SK-N-SH treated with all-trans-retinoic acid at 6 μM for 48 hours (cell line): ENCODE measurements at regions not wholly inside any gene's neighbourhood (a gene's known extent, or its start where the extent isn't known, plus 50 kb on each side); places are given as distances from the start of the nearest gene placed in this dataset.

Experiments
- ATAC-seq: fragments of 200-7000 bp; cut with Tn5 transposase; 3 replicates; pipeline ENCODE4 v1.9.1; 2020; ENCODE audit warnings: mild to moderate bottlenecking, moderate library complexity
- ARNTL ChIP-seq: fragments of 450-650 bp; formaldehyde crosslinking; IDR thresholded peaks from 2 replicates; pipeline ENCODE4 v1.5.0; 2020; ENCODE audit warnings: low read depth, mild to moderate bottlenecking, moderate library complexity, borderline replicate concordance
- BACH2 ChIP-seq: fragments of 250-450 bp; sonication (Bioruptor Pico); IDR thresholded peaks from 2 replicates; pipeline ENCODE4 v1.9.0; 2021; ENCODE audit warnings: mild to moderate bottlenecking, borderline replicate concordance
- ESRRG ChIP-seq: fragments of 250-450 bp; sonication (Bioruptor Pico); IDR thresholded peaks from 2 replicates; pipeline ENCODE4 v1.6.1; 2021; ENCODE audit warnings: mild to moderate bottlenecking
- GLIS3 ChIP-seq: fragments of 250-450 bp; sonication (Bioruptor Pico); IDR thresholded peaks from 2 replicates; pipeline ENCODE4 v1.5.0; 2020; ENCODE audit warnings: mild to moderate bottlenecking, moderate library complexity
- ISL1 ChIP-seq: fragments of 250-450 bp; sonication (Bioruptor Pico); IDR thresholded peaks from 2 replicates; pipeline ENCODE4 v2.1.2; 2022; ENCODE audit warnings: mild to moderate bottlenecking, moderate library complexity
- OSR1 ChIP-seq: fragments of 250-450 bp; sonication (Bioruptor Pico); IDR thresholded peaks from 2 replicates; pipeline ENCODE4 v1.8.0; 2022; ENCODE audit warnings: moderate library complexity, mild to moderate bottlenecking, inconsistent platforms
- PPARA ChIP-seq: fragments of 250-450 bp; sonication (Bioruptor Pico); IDR thresholded peaks from 2 replicates; pipeline ENCODE4 v1.5.0; 2020; ENCODE audit warnings: mild to moderate bottlenecking, borderline replicate concordance
- SNAI2 ChIP-seq: fragments of 250-450 bp; sonication (Bioruptor Pico); IDR thresholded peaks from 2 replicates; pipeline ENCODE4 v1.5.0; 2020; ENCODE audit warnings: mild to moderate bottlenecking, moderate library complexity
- TCF4 ChIP-seq: fragments of 250-450 bp; sonication (Bioruptor Pico); IDR thresholded peaks from 2 replicates; pipeline ENCODE4 v1.8.0; 2021; ENCODE audit warnings: mild to moderate bottlenecking, moderate library complexity, borderline replicate concordance
- TOX ChIP-seq: fragments of 250-450 bp; sonication (Bioruptor Pico); IDR thresholded peaks from 2 replicates; pipeline ENCODE4 v1.8.0; 2021; ENCODE audit warnings: mild to moderate bottlenecking, moderate library complexity, borderline replicate concordance
- ZC3H10 ChIP-seq: fragments of 250-450 bp; sonication (Bioruptor Pico); IDR thresholded peaks from 2 replicates; pipeline ENCODE4 v1.5.1; 2021; ENCODE audit warnings: mild to moderate bottlenecking, moderate library complexity
- ZFP3 ChIP-seq: fragments of 250-450 bp; sonication (Bioruptor Pico); IDR thresholded peaks from 2 replicates; pipeline ENCODE4 v1.5.0; 2020; ENCODE audit warnings: mild to moderate bottlenecking, moderate library complexity
- ZFP30 ChIP-seq: fragments of 450-650 bp; formaldehyde crosslinking; IDR thresholded peaks from 2 replicates; pipeline ENCODE4 v1.5.0; 2022; ENCODE audit warnings: mild to moderate bottlenecking, moderate library complexity
- ZNF565 ChIP-seq: fragments of 450-650 bp; formaldehyde crosslinking; conservative IDR thresholded peaks from 2 replicates; pipeline ENCODE4 v1.5.0; 2020; ENCODE audit warnings: low read depth, mild to moderate bottlenecking, moderate library complexity
- ZNF70 ChIP-seq: fragments of 450-650 bp; formaldehyde crosslinking; IDR thresholded peaks from 2 replicates; pipeline ENCODE4 v1.5.0; 2020; ENCODE audit warnings: mild to moderate bottlenecking, moderate library complexity
- ZNF8 ChIP-seq: fragments of 450-650 bp; formaldehyde crosslinking; IDR thresholded peaks from 2 replicates; pipeline ENCODE4 v1.5.0; 2020; ENCODE audit warnings: mild to moderate bottlenecking, moderate library complexity
- TF ChIP-seq, protein P1 (sequence below): fragments of 250-450 bp; sonication (Bioruptor Pico); IDR thresholded peaks from 2 replicates; pipeline ENCODE4 v1.5.1; 2020; ENCODE audit warnings: low read depth, mild to moderate bottlenecking, moderate library complexity
- TF ChIP-seq, protein P2 (sequence below): fragments of 250-450 bp; sonication (Bioruptor Pico); IDR thresholded peaks from 2 replicates; pipeline ENCODE4 v1.5.1; 2021; ENCODE audit warnings: mild to moderate bottlenecking, moderate library complexity
- TF ChIP-seq, protein P3 (sequence below): fragments of 250-450 bp; sonication (Bioruptor Pico); IDR thresholded peaks from 2 replicates; pipeline ENCODE4 v1.8.0; 2020; ENCODE audit warnings: mild to moderate bottlenecking, moderate library complexity, borderline replicate concordance
- TF ChIP-seq, protein P4 (sequence below): fragments of 250-450 bp; sonication (Bioruptor Pico); IDR thresholded peaks from 2 replicates; pipeline ENCODE4 v1.8.0; 2021; ENCODE audit warnings: low read depth, mild to moderate bottlenecking, moderate library complexity, borderline replicate concordance
- TF ChIP-seq, protein P5 (sequence below): fragments of 250-450 bp; sonication (Bioruptor Pico); IDR thresholded peaks from 2 replicates; pipeline ENCODE4 v1.5.0; 2020; ENCODE audit warnings: mild to moderate bottlenecking, moderate library complexity

DNA sequence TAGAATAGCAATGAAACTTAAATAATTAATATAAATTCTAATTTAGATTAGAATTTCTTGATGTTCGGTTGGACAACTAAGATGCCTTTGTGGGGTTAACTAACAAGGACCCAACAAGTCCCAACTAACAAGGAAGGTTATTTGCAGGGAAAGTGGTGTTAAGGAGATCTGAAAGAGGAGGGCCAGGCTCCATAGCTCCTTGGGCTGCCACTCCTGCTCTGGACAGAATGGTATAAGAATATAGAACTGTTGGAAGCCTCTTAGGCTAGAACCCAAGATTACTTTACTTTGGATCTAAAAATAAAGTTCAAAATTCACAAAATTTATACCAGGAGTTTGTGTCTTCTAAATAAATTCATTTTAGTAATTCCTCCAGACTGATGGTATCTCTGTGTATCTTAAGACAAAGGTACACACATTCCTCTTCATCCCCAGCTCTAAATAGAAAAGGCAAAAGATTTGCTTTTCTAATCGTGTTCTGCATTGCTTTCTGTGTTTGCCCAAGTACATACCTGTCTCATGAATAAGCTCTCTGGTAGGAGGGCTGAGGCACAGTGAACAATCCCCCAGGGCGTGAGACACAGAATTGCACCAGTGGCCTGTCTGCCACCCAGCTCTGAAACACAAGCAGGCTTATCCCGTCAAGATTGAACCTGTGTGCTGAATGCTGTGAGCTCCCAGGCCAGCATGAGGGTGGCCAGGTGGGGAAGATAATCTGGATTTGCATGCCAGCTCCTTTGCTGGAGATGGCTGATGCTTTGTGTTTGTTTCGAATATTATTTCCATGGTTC, 176.0 kb downstream of the ACKR3 start:
- ATAC-seq, result no peak; the same call in 2 of the 3 replicates
- TF ChIP-seq PPARA (CRISPR knock-in tag), result no peak
- TF ChIP-seq TCF4 (CRISPR knock-in tag), result no peak
- TF ChIP-seq, protein P1, sequence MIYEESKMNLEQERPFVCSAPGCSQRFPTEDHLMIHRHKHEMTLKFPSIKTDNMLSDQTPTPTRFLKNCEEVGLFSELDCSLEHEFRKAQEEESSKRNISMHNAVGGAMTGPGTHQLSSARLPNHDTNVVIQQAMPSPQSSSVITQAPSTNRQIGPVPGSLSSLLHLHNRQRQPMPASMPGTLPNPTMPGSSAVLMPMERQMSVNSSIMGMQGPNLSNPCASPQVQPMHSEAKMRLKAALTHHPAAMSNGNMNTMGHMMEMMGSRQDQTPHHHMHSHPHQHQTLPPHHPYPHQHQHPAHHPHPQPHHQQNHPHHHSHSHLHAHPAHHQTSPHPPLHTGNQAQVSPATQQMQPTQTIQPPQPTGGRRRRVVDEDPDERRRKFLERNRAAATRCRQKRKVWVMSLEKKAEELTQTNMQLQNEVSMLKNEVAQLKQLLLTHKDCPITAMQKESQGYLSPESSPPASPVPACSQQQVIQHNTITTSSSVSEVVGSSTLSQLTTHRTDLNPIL (CRISPR knock-in tag), result no peak
- TF ChIP-seq, protein P2, sequence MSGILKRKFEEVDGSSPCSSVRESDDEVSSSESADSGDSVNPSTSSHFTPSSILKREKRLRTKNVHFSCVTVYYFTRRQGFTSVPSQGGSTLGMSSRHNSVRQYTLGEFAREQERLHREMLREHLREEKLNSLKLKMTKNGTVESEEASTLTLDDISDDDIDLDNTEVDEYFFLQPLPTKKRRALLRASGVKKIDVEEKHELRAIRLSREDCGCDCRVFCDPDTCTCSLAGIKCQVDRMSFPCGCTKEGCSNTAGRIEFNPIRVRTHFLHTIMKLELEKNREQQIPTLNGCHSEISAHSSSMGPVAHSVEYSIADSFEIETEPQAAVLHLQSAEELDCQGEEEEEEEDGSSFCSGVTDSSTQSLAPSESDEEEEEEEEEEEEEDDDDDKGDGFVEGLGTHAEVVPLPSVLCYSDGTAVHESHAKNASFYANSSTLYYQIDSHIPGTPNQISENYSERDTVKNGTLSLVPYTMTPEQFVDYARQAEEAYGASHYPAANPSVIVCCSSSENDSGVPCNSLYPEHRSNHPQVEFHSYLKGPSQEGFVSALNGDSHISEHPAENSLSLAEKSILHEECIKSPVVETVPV (CRISPR knock-in tag), result no peak
- no peak for TF ChIP-seq ZFP3
- no peak for TF ChIP-seq ZC3H10 (CRISPR knock-in tag)
- TF ChIP-seq, protein P3, sequence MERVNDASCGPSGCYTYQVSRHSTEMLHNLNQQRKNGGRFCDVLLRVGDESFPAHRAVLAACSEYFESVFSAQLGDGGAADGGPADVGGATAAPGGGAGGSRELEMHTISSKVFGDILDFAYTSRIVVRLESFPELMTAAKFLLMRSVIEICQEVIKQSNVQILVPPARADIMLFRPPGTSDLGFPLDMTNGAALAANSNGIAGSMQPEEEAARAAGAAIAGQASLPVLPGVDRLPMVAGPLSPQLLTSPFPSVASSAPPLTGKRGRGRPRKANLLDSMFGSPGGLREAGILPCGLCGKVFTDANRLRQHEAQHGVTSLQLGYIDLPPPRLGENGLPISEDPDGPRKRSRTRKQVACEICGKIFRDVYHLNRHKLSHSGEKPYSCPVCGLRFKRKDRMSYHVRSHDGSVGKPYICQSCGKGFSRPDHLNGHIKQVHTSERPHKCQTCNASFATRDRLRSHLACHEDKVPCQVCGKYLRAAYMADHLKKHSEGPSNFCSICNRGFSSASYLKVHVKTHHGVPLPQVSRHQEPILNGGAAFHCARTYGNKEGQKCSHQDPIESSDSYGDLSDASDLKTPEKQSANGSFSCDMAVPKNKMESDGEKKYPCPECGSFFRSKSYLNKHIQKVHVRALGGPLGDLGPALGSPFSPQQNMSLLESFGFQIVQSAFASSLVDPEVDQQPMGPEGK (CRISPR knock-in tag), result no peak
- no peak for TF ChIP-seq OSR1 (CRISPR knock-in tag)
- TF ChIP-seq ESRRG, result no peak
- no peak for TF ChIP-seq SNAI2 (CRISPR knock-in tag)
- no peak for TF ChIP-seq ISL1 (CRISPR knock-in tag)
- TF ChIP-seq ZFP30, result no peak
- TF ChIP-seq GLIS3 (CRISPR knock-in tag), result no peak
- no peak for TF ChIP-seq ZNF8 (CRISPR knock-in tag)
- no peak for TF ChIP-seq ARNTL (CRISPR knock-in tag)
- TF ChIP-seq ZNF70 (CRISPR knock-in tag), result no peak
- TF ChIP-seq TOX (CRISPR knock-in tag), result no peak
- TF ChIP-seq, protein P4, sequence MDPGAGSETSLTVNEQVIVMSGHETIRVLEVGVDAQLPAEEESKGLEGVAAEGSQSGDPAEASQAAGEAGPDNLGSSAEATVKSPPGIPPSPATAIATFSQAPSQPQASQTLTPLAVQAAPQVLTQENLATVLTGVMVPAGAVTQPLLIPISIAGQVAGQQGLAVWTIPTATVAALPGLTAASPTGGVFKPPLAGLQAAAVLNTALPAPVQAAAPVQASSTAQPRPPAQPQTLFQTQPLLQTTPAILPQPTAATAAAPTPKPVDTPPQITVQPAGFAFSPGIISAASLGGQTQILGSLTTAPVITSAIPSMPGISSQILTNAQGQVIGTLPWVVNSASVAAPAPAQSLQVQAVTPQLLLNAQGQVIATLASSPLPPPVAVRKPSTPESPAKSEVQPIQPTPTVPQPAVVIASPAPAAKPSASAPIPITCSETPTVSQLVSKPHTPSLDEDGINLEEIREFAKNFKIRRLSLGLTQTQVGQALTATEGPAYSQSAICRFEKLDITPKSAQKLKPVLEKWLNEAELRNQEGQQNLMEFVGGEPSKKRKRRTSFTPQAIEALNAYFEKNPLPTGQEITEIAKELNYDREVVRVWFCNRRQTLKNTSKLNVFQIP, result no peak
- TF ChIP-seq, all 23 proteins: peak for 0

DNA sequence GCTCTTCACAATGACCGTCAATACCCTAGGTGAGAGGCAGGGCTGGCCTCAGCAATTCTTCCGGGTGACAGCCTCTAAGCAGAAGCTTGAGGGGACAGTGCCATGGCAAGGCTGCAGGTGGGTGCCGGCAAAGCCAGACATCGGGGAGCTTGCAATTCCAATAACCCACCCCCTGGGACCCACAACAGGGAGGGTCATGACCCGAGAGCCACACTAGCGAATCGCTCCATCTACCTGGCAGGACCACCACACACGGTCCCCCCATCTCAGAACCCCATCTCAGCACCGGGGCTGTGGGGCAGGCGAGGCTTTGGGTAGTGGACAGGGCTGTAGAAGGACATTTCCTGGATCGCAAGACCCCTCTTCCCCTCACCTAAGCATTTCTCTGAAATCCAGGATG, 177.2 kb downstream of the ACKR3 start:
- ATAC-seq, result no peak

DNA sequence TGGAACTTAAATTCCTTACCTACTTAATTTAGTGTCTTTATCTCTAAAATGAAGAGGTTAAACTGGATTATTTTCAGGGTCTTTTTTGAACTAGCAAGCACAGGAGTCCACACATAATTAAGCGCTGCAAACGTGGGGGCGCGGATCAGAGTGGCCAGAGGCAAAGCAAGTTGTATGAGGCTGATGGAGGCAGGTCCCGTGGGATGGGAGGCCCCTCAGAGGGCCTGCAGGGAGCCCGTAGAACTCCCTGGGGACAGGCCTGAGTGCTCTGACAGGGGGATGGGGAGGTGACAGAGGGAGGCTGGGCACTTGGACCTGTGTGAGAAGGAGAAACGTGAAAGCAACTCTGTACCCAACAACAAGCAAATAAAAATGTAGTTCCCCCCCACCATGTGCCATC, 177.8 kb downstream of the ACKR3 start:
- ATAC-seq, result no peak
- TF ChIP-seq, protein P5, sequence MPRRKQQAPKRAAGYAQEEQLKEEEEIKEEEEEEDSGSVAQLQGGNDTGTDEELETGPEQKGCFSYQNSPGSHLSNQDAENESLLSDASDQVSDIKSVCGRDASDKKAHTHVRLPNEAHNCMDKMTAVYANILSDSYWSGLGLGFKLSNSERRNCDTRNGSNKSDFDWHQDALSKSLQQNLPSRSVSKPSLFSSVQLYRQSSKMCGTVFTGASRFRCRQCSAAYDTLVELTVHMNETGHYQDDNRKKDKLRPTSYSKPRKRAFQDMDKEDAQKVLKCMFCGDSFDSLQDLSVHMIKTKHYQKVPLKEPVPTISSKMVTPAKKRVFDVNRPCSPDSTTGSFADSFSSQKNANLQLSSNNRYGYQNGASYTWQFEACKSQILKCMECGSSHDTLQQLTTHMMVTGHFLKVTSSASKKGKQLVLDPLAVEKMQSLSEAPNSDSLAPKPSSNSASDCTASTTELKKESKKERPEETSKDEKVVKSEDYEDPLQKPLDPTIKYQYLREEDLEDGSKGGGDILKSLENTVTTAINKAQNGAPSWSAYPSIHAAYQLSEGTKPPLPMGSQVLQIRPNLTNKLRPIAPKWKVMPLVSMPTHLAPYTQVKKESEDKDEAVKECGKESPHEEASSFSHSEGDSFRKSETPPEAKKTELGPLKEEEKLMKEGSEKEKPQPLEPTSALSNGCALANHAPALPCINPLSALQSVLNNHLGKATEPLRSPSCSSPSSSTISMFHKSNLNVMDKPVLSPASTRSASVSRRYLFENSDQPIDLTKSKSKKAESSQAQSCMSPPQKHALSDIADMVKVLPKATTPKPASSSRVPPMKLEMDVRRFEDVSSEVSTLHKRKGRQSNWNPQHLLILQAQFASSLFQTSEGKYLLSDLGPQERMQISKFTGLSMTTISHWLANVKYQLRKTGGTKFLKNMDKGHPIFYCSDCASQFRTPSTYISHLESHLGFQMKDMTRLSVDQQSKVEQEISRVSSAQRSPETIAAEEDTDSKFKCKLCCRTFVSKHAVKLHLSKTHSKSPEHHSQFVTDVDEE (CRISPR knock-in tag), result no peak
- no peak for TF ChIP-seq ZNF70 (CRISPR knock-in tag)
- TF ChIP-seq, all 23 proteins: peak for 0

More for the DNA sequence above, 177.2 kb downstream of the ACKR3 start:
- no peak for TF ChIP-seq TOX (CRISPR knock-in tag)
- TF ChIP-seq SNAI2 (CRISPR knock-in tag), result no peak
- TF ChIP-seq ZNF565 (CRISPR knock-in tag), result no peak
- TF ChIP-seq ZNF70 (CRISPR knock-in tag), result no peak
- TF ChIP-seq ZFP30, result no peak
- TF ChIP-seq GLIS3 (CRISPR knock-in tag), result no peak
- TF ChIP-seq, protein P4, result no peak
- no peak for TF ChIP-seq BACH2 (CRISPR knock-in tag)
